GM23248 (cell line): ENCODE measurements at regions not wholly inside any gene's neighbourhood (a gene's known extent, or its start where the extent isn't known, plus 50 kb on each side); places are given as distances from the start of the nearest gene placed in this dataset.

Source experiments
- DNase-seq: peaks from one replicate; pipeline ENCODE4 v3.0.0-alpha.2; 2015
- H2AFZ ChIP-seq: fragments of 200-600 bp; sonication (generic); 2 replicates; pipeline ENCODE4 v1.6.1; 2016; ENCODE audit warnings: antibody characterized with exemption
- H3F3A ChIP-seq: fragments of 200-600 bp; sonication (generic); 2 replicates; pipeline ENCODE4 v1.6.1; 2016; ENCODE audit warnings: mild to moderate bottlenecking, antibody characterized with exemption, mixed run types; ENCODE audit not compliant: insufficient read depth
- H3K27ac ChIP-seq: fragments of 200-600 bp; sonication (generic); 2 replicates; pipeline ENCODE4 v1.5.1; 2016; ENCODE audit warnings: mild to moderate bottlenecking
- H3K27me3 ChIP-seq: fragments of 200-600 bp; sonication (generic); replicated peaks from 2 replicates; pipeline ENCODE4 v1.6.1; 2016; ENCODE audit warnings: mild to moderate bottlenecking; ENCODE audit not compliant: insufficient read depth
- H3K36me3 ChIP-seq: fragments of 200-600 bp; sonication (generic); 2 replicates; pipeline ENCODE4 v1.6.1; 2016; ENCODE audit warnings: low read depth, mild to moderate bottlenecking
- H3K4me1 ChIP-seq: fragments of 200-600 bp; sonication (generic); 2 replicates; pipeline ENCODE4 v1.6.1; 2016; ENCODE audit warnings: mild to moderate bottlenecking; ENCODE audit not compliant: insufficient read depth
- H3K4me2 ChIP-seq: fragments of 200-600 bp; sonication (generic); one replicate; pipeline ENCODE4 v1.6.1; 2016; ENCODE audit warnings: mild to moderate bottlenecking; ENCODE audit not compliant: unreplicated experiment
- H3K4me3 ChIP-seq: fragments of 200-600 bp; sonication (generic); 2 replicates; pipeline ENCODE4 v1.5.1; 2016; ENCODE audit warnings: mild to moderate bottlenecking
- H3K79me2 ChIP-seq: fragments of 200-600 bp; sonication (generic); 2 replicates; pipeline ENCODE4 v1.6.1; 2016; ENCODE audit warnings: mild to moderate bottlenecking; ENCODE audit not compliant: insufficient read depth
- H3K9ac ChIP-seq: fragments of 200-600 bp; sonication (generic); 2 replicates; pipeline ENCODE4 v1.6.1; 2016; ENCODE audit warnings: mild to moderate bottlenecking
- H3K9me2 ChIP-seq: fragments of 200-600 bp; sonication (generic); 2 replicates; pipeline ENCODE4 v1.6.1; 2016; ENCODE audit warnings: mixed run types, mild to moderate bottlenecking, moderate library complexity; ENCODE audit not compliant: insufficient read depth
- H3K9me3 ChIP-seq: fragments of 200-600 bp; sonication (generic); one replicate; pipeline ENCODE4 v1.6.1; 2017; ENCODE audit warnings: low read depth
- H4K20me1 ChIP-seq: fragments of 200-600 bp; sonication (generic); 2 replicates; pipeline ENCODE4 v1.6.0; 2016; ENCODE audit not compliant: insufficient read depth
- EZH2 ChIP-seq: fragments of 200-600 bp; sonication (generic); IDR thresholded peaks from 2 replicates; pipeline ENCODE4 v1.6.1; 2018; ENCODE audit warnings: antibody characterized with exemption, mild to moderate bottlenecking; ENCODE audit not compliant: insufficient read depth, poor library complexity, severe bottlenecking
- EZH2phosphoT487 ChIP-seq: fragments of 200-600 bp; sonication (generic); IDR thresholded peaks from 2 replicates; pipeline ENCODE4 v1.6.1; 2018; ENCODE audit warnings: antibody characterized with exemption, moderate library complexity, mild to moderate bottlenecking, low read depth; ENCODE audit not compliant: insufficient read depth
- WGBS, 2 experiments: methylation state at CpG; one replicate each; pipeline ENCODE4 v1.1.6; 2015 to 2017; ENCODE audit warnings: low lambda C conversion rate in 2 of 2, low coverage in 1 of 2; ENCODE audit errors: missing lambda C conversion rate in 2 of 2; 5-methylcytosine and 5-hydroxymethylcytosine counted together
- in situ Hi-C: fragments of 300-500 bp; cut with MboI; formaldehyde crosslinking; loops from 2 replicates; pipeline ENCODE4 v1.15.0; 2020

DNA sequence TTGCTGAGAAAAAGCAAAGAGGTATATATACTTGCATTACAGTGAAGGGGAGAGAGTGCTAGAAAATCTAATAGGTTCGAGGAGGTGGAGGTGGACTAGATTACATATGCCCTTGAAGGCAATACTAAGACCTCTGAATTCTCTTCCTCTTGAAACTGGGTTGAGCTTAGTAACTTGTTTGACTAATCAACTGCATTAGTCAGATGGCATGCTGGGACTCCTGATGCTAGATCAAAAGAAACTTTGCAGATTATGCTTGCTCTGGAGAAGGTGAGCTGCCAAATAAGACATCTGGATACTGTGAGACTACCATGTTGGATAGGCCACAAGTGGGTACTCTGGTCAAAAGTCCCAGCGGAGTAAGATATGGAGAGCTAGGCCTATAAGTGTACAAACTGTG lies 331.3 kb downstream of the KLF5 start:
- H3K9me2 ChIP-seq: no peaks in the 10 kb centered on the region
- no peaks in the 10 kb centered on the region for H3K79me2 ChIP-seq
- no peak overlapping the region for H2AFZ ChIP-seq
- no peaks in the 10 kb centered on the region for H3K36me3 ChIP-seq
- H3K4me2 ChIP-seq: no peak overlapping the region
- no peaks in the 10 kb centered on the region for H3K4me1 ChIP-seq
- H3K4me3 ChIP-seq: no peak overlapping the region
- no peak overlapping the region for H3K27ac ChIP-seq
- 41 to 51% methylated on average over 2 of the region's 2 CpGs for WGBS, 2 experiments
- no peaks in the 10 kb centered on the region for H4K20me1 ChIP-seq
- DNase-seq: no peak
- in situ Hi-C loops: no loop called here
- H3K27me3 ChIP-seq: 0 out of 2 replicates have a peak, but pooled peaks cover 6% of the 10 kb centered on the region
- no peak overlapping the region for H3K9ac ChIP-seq
- no peaks in the 10 kb centered on the region for H3F3A ChIP-seq
- no peaks in the 10 kb centered on the region for H3K9me3 ChIP-seq
- TF ChIP-seq EZH2 (no peak), EZH2phosphoT487 (no peak)

DNA sequence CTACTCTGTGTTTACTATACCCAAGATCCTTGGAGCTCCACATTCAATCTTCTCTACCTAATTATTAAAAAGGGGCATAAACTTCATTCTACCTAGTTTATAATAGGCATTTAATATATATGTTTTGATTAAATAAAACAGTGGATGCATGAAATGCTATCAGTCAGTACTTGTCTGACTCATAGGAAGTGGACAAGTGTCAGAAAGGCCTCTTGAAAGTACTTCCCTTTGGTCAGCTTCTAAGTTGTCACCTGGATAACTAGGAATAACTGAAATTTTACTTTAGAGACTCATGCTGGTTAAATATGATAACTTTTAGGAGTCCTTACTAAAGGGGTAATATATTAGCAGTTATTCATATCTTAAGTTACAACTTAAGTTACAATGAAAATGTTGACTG lies 329.8 kb downstream of the KLF5 start:
- no peak for DNase-seq
- Histone ChIP-seq H2AFZ (no peak overlapping the region), H3K36me3 (no peaks in the 10 kb centered on the region), H3F3A (no peaks in the 10 kb centered on the region), H4K20me1 (no peaks in the 10 kb centered on the region), H3K9me2 (peaks cover 3% of the 10 kb centered on the region; the same call in 1 of the 2 replicates), H3K9me3 (no peaks in the 10 kb centered on the region), H3K4me2 (no peak overlapping the region), H3K79me2 (no peaks in the 10 kb centered on the region), H3K9ac (no peak overlapping the region), H3K4me1 (no peaks in the 10 kb centered on the region), H3K27ac (no peak overlapping the region), H3K27me3 (0 out of 2 replicates have a peak, but pooled peaks cover 6% of the 10 kb centered on the region), H3K4me3 (no peak overlapping the region)
- TF ChIP-seq EZH2phosphoT487 (no peak), EZH2 (no peak)
- in situ Hi-C loops: no loop called here

DNA sequence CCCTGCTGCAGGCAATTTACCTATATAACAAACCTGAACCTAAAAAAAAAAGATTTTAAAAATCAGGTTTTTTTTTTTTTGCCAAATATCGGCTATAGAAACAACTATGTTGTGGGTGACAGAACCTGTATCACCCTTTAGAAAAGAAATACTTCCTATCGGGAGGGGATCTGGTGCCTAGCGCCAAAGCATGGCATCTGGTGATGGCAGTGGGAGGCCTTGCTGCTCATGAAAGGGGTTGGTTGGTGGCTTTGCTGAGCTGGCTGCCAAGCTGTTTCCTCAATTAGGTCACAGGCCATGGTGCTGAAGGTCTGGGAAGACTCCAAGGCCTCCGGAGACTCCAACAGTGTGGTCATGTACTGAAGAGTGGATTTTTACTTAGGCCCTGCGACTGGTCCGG lies 328.5 kb downstream of the KLF5 start:
- in situ Hi-C loops: no loop called here
- WGBS, 2 experiments: 57 to 63% methylated on average over 6 of the region's 6 CpGs
- DNase-seq: no peak

DNA sequence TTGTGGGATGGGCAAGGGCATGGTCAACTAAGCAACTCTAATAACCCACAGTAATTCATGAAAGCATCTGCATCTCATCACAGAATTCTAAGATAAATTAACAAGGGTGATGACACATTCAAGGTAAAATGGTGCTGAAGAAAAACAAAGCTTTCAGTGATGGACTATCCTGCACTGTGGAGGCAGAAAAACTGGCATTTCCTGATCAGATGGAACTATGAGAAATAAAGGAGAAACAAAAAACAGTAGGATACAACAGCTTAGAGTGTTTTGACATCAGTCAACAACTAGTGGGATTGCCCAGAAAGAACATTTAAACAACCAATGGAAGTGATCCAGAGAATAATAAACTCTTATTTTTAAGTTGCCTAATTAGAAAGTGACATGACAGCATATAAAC lies 327.0 kb downstream of the KLF5 start:
- H3K4me1 ChIP-seq: no peaks in the 10 kb centered on the region
- H3K4me2 ChIP-seq: no peak overlapping the region
- no peak overlapping the region for H3K9ac ChIP-seq
- no peak overlapping the region for H3K27ac ChIP-seq
- no peak overlapping the region for H3K4me3 ChIP-seq
- H4K20me1 ChIP-seq: no peaks in the 10 kb centered on the region
- TF ChIP-seq EZH2phosphoT487 (no peak), EZH2 (no peak)
- peaks cover 3% of the 10 kb centered on the region; the same call in 1 of the 2 replicates for H3K9me2 ChIP-seq
- H3K79me2 ChIP-seq: no peaks in the 10 kb centered on the region
- H3K36me3 ChIP-seq: no peaks in the 10 kb centered on the region
- H3K9me3 ChIP-seq: no peaks in the 10 kb centered on the region
- no peak for DNase-seq
- 0 out of 2 replicates have a peak, but pooled peaks cover 19% of the 10 kb centered on the region for H3K27me3 ChIP-seq
- in situ Hi-C loops: no loop called here
- H3F3A ChIP-seq: no peaks in the 10 kb centered on the region
- H2AFZ ChIP-seq: no peak overlapping the region

More for the DNA sequence above, 328.5 kb downstream of the KLF5 start:
- Histone ChIP-seq H3K4me3 (no peak overlapping the region), H3K9me3 (no peaks in the 10 kb centered on the region), H3K4me1 (no peaks in the 10 kb centered on the region), H3K36me3 (no peaks in the 10 kb centered on the region), H3K4me2 (no peak overlapping the region), H3K27me3 (0 out of 2 replicates have a peak, but pooled peaks cover 8% of the 10 kb centered on the region), H3K79me2 (no peaks in the 10 kb centered on the region), H4K20me1 (no peaks in the 10 kb centered on the region), H3K9me2 (peaks cover 3% of the 10 kb centered on the region; the same call in 1 of the 2 replicates), H3F3A (no peaks in the 10 kb centered on the region), H3K27ac (no peak overlapping the region), H3K9ac (no peak overlapping the region), H2AFZ (no peak overlapping the region)
- no peak for TF ChIP-seq EZH2phosphoT487
- no peak for TF ChIP-seq EZH2
